HG03139 (cell line): ENCODE measurements at regions not wholly inside any gene's neighbourhood (a gene's known extent, or its start where the extent isn't known, plus 50 kb on each side); places are given as distances from the start of the nearest gene placed in this dataset.
"Not testable (repeated sequence)": the region's sequence is repeated elsewhere in the genome, so short reads cannot be mapped to it uniquely, and the experiment has no call there.

ENCODE experiments used
- ATAC-seq: cut with Tn5 transposase; IDR thresholded peaks from one replicate; pipeline ENCODE4 v1.9.1; 2021; ENCODE audit not compliant: unreplicated experiment

DNA sequence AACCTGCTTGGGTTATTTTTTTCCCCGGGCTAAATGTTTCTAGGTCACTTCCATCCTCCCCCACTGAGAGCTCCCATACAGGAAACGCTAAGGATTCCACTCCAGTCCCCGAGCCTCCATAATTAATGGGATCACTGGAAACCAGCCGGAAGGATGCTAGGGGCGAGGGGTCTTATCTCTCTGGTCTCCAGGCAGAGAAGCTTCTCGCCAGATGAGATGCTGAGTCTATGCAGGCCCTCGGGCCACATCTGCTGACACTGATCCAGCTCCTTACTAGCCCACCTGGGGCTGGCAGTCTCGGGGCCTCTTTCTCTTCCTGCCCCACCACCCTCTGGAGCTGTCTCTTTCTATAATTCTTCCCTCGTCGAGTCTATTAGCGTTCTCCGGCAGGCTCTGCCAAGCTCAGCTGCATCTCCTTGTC, 125.9 kb upstream of the SYT13 start:
- no peak for ATAC-seq

DNA sequence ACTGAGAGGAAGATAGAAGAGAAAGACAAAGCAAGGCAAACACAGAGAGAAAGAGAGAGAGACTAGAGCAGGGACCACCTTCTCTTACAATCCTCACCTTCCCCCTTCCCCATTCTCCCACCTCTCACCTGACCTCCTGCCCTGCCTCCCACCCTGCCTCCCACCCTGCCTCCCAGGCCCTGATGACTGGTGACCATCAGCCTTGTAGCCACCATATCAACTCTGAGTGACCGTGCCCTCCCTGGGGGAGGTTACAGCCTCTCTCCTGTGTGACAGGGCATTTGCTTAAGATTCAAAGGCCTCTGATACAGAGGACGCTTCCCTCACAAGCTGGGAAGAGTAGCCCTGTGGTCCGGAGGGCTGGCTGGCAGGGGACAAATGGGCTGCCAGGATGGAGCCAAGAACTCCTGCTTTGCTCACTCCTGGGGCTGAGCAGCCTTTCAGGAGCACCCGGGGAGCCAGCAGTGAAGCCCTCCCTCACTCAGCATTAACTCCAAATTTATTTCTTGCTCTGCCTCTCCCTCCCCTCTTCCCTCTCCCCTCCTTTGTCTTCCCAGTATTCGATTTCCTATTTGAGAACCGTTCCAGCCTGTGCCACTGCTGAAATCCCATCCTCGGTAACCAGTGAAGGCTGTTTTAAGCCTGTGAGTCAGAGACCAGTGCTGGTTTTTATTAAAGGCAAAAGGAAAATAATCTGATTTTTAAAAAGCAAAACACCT, 125.2 kb upstream of the SYT13 start:
- ATAC-seq: no peak

DNA sequence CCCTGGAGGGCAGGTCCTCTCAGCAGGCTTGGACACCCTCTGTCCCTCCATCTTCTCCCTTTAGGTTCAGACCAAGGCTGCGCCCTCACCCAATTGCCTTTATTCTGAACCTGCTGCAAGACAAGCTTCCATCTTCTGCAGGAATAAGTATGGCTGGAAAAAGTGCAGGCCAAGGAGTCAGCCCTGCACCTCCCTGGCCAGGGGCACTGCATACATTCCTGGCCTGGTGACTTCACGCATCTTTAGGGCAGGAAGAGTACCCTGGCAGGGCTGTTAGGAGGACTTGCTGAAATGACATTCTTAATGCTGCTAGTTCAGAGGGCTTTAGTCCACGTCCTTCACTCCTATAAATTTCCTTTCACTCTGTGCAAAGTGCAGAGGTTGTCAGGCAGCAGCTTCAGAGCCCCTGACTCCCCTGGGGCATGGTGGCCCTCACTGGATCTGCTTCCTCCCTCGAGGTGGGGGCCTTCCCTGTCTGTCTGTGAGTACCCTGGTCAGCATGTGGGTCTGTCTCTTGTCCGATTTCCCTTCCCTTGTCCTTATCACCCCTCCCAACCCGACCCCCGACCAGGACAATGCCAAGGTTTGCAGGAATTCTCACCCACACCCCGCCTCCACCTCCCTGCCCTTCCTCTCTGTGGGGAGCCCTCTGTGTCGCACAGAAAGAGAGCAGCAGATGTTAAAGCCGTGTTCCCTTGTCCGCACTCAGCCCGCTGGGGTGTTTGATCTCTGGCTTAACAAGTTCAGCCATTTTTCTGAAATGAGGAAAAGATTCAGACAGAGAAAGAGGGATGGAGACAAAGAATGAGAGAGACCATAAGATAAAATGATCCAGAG, 124.5 kb upstream of the SYT13 start:
- no peak for ATAC-seq

DNA sequence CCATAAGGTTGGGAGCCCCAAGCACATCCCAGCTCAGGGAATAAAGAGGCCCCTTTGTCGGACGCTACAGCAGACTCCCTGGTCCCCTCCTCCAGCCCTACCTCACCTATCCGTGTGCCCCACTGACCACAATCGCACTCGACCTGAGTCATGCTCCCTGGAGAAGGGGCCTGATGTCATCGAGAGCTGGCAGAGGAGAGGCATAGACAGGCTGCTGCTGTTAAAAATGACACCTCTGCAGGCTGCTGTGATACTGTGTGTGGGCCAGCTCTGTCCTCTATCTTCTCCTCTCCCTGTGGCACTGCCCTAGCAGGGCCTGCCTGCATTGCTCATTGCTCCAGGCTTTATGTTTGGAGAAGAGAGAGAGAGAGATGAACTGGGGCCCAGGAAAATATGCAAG, 123.4 kb upstream of the SYT13 start:
- ATAC-seq: no peak

DNA sequence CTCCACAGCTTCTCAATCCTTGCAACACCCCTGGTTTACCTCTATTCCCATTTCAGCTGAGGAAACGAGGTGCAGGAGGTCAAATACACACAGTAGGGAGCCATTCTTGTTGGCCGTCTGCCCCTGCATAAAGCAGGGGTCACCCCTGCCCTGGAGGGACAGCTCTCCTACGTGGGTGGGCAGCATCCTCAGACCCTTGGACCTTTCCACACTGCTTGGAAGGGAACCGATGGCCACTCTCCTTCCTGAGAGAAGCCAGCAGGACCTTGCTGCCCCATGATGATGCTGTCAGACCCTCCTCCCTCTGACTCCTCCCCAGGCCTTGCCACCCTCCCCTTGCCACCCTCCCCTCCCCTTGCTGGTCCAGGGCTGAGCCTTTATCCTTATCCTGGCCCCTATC, 121.1 kb upstream of the SYT13 start:
- ATAC-seq: no peak

DNA sequence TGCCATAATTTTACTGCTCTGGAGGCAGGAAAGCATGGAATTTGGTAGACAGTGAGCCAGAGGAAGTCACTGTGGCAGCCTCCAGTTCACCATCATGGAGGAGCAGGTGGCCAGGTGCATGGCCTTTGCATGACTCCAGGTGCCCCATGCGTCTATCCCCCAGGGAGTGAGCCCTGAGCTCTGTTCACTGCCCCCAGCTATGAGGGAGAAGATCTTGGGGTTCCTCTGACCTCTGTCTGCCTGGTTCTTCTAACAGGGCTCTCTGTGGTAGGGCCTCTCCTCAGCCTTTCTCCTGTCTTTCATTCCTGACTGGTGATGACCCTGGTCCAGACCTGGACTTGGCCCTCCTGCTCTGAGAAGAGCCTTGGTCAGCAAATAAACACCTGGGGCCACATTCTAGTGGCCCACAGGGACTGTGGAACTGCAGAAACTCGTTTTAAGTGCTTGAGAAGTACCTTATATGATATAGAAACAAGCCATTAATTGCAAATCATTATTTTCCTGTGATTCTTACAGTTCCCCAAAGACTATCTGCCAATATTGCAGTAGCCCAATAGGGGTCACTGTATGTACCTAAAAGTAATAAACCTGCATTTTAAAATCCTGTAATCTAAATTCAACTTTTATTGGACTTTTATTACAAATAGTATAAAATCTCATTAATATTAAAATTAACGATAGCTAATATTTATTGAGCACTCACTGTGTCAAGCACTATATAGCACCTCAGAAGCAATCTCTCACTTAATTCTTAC, 120.0 kb upstream of the SYT13 start:
- no peak for ATAC-seq

DNA sequence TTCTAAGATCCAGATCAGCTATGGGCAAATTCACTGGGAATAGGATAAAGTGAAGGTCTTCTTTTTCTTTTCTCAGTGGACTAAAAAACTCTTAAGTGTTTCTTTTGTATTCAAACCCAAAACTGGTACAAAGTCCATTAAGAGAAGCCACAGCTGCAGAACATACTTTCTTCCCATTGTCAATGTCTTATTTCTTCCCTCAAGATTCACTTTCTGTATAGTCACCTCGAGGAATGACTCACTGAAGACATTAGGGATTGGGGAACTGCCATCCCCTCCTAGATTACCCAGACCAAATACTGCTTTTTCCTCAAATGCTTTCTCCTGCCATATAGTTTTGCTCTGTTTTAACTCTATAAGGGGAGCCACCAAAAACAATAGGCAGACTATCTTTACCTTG, 117.4 kb upstream of the SYT13 start:
- not testable (repeated sequence) for ATAC-seq

DNA sequence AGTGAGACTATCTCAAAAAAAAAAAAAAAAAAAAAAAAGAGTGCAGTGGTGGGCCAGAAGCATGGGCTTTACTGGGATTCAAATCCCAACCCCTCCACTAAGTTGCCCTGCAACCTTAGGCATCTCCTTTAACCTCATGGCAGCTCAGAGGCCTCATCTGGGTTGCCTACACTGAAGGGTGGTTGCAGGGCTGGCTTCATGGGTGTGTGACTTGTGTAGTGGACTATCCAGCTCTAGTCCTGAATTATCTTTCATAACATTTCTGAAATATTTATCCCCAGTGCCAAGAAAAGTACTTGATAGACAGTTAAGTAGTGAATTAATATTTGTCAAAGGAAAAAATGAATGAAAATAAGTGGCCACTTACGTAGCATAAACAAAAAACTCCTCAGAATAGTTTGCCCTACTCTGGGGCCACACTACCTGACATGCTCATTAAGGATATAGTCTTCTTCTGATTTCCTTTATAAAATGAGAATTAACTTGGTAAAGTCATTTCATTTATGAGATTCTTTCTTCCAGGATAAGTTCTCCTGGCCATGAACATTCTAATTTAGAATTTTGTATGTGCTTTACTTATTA, 116.0 kb upstream of the SYT13 start:
- no peak for ATAC-seq

DNA sequence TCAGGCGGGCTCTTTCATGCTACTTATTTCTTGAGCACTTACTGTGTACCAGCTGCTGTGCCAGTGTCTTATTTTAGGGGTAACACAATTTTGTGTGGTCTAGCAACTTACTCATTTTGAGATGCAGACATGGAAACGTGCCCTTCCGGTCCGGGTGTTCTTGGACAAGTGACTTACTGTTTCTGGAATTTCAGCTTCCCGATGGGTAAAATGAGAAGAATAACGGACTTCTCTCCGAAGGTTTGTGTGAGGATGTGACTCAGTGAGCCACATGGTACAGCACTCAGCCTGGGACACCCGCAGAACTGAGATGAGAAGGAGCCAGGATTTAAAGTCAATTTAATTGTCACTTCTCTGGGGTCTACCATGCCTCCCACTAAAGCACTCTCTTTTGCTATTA, 114.5 kb upstream of the SYT13 start:
- no peak for ATAC-seq

DNA sequence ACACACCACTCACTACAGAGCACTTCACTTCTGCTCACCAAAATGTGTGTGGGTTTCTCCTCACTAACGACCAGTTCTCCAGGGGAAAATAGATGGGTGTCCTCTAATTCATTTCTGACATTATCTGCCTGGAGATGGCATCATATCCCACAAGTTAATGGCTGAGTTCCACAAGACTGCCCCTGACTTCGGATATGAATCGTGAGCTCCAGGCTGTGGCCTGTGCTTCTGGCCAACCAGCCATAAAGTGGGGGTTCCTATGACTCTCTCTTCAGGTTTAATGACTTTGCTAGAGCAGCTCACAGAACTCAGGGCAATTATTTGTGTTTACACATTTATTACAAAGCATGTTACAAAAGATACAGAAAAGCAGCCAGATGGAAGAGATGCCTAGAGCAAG, 113.0 kb upstream of the SYT13 start:
- ATAC-seq: no peak

DNA sequence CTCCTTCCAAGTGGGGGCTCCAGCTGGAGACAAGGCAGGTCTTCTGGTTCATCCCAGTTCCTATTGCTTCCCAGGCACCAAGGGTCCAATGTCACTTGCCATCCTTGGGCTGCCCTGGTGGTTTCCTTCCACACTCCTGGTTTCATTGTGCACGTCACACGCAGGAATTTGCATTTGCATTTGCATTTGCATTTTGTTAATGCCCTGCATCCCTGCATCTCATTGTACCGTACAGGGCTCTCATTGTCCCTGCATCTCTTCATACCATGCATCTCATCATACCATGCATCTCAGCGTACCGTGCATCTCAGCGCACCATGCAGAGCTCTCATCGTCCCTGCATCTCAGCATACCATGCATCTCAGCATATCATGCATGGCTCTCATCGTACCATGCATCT, 112.2 kb upstream of the SYT13 start:
- no peak for ATAC-seq

DNA sequence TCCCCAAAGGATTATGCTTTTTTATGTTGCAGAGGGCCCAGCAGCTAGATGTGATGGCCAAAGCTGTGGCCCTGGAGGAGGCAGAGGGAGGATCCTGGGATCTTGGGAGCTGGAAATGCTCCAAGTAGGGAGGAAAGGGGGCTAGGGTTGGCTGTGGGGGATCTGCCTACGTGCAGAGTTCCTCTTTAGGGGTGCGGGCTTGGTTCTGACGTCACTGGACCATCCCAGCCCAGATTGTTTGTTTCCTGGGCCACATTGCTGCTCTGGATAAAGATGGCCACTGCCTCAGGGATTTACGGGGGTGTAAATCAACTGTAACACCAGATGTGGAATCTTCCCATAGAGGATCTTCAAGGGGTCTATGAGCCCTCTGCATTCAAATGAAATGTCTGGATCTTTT, 110.3 kb upstream of the SYT13 start:
- ATAC-seq: no peak

DNA sequence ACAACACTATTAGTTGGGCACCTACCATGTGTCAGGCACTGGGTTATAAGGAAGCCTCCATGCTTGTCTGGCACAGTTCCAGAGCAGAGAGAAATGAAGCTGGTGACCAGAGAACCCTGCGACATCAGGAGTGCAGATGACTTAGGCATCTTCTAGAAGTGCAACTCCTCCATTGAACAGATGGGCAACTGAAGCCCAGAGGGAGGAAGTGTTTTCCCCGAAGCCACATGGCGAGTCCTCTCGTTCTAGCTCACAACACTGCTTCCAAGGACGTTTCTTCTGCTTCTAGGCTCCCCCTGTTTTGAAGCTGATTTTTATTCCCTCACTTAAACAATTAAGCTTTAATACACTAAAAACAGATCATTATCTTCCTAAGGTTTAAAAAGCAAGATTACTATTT, 109.8 kb upstream of the SYT13 start:
- no peak for ATAC-seq

DNA sequence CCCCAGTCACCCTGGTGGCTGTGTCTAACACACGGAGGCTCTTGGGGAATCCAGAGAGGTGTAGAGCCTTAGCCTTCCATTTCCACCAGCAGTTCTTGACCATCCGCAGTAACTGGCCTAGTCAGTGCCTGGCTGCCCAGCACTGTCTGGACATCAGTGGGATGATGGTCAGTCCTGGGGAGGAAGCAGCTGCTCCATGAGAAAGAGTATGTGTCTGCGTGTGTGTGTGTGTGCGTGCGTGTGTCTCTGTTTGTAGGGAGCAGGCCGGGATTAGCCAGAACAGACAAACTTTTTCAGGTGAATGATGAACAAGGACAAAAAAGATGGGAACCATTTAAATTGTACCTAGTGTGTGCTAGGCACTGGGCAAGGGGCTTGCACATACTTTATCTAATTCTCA, 109.3 kb upstream of the SYT13 start:
- ATAC-seq: no peak

DNA sequence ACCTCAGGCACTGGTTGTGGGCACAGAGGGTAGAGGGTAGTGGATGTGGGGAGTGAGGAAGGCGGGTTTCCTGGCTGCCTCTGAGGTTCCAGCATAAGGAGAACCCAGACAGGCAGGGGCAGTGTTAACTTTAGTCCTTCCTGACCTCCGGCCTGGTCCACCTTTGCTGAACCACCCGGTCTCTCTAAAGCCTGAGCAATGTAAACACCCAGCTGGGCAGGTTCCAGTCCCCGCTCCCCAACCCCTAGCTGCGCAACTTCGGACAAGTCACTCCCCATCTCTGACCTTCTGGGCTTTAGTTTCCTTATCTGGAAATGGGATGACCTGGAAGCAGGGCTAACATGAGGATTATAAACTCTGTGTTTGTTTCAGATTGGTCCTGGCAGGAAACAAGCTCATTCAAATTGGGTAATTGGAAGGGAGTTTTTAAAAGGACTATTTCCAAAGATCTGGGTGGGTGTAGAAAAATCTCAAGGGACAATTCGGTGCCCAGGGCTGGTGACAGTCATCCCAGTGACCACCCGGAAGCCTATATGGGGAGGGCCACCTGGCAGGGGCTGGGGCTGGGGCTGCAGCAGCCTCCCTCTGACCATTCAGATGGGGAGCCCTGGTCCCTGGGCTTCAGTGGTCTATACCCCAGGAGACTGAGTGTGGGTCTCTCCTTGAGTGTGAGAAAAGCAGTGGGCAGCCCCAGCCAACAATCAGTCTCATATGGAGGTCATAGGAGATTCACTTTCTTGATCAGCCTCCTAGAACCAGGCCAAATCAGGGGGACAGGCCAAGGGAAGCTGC, 108.3 kb upstream of the SYT13 start:
- no peak for ATAC-seq

DNA sequence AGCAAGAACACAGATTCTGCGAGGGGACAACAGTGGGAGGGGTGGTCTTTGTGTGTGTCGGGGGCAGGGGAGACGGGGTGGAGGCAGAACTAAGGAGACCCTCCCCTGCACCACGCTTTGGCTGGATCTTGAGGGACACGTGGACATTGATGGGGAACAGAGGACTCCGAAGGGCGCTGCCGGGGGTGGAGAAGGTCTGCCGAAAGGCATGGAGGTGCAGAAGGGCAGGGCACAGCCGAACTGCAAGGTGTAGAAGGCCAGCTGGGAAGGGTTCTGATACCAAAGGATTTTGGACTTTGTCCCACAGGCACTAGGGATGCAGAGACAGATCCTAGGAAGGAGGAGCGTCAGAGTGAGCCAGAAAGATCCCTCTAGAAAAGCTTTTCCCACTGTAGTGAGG, 107.7 kb upstream of the SYT13 start:
- ATAC-seq: no peak

DNA sequence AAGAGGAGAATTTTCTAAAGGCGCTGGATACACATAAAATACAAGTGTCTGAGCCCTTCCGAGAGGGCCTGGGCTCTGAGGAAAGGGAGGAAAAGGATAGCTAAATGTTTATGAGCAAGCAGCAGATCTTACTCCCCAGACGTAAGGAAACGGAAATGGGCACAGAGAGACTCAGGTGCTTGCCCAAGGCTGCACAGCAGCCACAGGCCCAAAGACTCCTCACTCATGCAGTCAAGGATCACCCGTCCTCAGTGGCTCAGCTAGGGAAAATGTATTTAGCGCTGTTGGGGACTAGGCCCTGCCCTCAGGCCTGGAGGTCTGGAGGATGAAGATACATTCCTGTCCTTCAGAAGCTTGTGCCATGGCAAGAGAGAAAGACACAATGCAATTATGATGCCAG, 107.2 kb upstream of the SYT13 start:
- ATAC-seq: no peak

DNA sequence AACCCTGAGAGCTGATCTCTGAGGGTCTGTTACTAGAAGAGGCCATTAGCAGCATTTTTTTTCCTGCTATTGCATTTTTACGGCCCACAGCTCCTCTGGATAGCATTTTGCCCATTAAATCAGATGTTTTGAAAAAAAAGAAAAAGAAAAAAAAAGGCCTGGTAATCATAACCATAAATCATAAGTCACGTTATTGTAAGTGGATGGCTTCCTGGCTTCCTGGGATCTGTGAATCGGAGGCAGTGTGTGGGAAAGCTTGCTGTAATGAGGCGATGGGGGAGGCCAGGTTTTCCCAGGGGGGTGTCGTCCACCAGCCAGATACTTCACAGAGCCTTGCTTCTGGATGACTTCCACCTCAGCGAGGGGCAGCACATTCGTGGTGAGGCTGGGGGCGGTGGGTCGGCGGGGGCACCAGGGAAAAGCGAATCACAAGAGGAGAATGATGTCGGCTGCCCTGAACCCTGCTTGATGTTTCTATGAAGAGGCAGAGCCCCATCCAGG, 106.5 kb upstream of the SYT13 start:
- ATAC-seq: no peak

DNA sequence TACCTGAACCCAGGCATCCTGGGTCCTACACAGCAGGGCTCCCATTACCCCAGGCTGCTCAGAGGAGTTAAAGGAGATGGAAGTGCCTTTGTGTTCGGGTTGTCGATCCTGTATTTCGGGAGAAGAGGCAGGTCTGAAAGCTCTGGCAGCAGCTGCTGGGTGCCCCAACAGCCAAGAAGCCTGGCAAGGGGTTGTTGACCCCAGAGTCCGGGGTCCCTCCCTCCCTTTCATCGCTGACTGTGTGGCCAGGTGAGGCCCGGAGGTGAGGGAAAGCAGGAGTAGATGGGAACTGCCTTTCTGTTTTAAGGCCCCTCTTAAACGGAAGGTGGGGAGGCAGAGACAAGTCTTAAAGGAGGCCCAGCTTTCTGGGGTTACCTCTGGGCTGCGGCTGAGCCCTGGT, 106.0 kb upstream of the SYT13 start:
- no peak for ATAC-seq

DNA sequence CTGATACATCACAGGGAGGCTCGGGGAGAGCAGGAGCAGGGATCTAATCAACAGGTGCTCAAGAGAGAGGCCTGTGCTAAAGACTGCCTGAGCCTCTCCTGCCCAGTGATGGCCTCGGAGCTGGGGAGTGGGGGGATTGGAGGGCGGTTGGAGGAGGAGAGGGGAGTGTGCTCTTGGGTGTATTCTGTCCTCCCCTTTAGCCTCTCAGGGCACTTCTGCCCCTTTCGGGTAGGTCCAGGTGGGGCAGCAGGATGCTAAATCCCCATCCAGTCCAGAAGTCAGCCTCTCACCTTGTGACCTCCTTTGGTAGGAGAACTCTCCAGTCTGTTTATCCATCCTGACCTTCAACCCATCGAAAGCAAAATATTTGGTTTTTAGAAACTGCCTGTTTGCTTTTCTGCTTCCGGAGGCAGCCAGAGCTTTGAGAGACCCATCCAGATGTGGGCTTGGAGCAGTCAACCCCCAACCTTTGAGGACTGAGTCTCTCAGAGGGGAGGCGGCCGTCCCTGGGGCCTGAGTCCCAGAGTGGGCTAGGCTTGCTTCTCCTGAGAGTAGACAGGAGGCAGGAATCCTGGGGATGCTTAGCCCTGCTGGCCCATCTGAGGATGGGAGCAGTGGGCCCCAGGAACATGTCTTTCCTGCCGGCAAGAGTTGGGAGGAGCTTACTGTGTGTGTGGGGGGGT, 105.2 kb upstream of the SYT13 start:
- no peak for ATAC-seq
